Sigmoid colon (tissue), 6 donors: ENCODE measurements at regions not wholly inside any gene's neighbourhood (a gene's known extent, or its start where the extent isn't known, plus 50 kb on each side); places are given as distances from the start of the nearest gene placed in this dataset.
"Not testable (repeated sequence)": the region's sequence is repeated elsewhere in the genome, so short reads cannot be mapped to it uniquely, and the experiment has no call there.

Source experiments
- DNase-seq: peaks from one replicate; pipeline ENCODE4 v3.0.0-alpha.2; 2019
- H3K27ac ChIP-seq, 4 donors: fragments of 200-600 bp; sonication (generic); one replicate each; pipeline ENCODE4 v1.5.1; 2016 to 2019; ENCODE audit warnings: mild to moderate bottlenecking in 1 of 4
- H3K27me3 ChIP-seq, 3 donors: fragments of 200-600 bp; sonication (generic); one replicate each; pipeline ENCODE4 v1.5.1; 2019; ENCODE audit warnings: mild to moderate bottlenecking in 1 of 3
- H3K36me3 ChIP-seq, 4 donors: fragments of 200-600 bp; sonication (generic); one replicate each; pipeline ENCODE4 v1.5.1; 2016 to 2019
- H3K4me1 ChIP-seq, 4 donors: fragments of 200-600 bp; sonication (generic); one replicate each; pipeline ENCODE4 v1.5.1; 2017 to 2019
- H3K4me3 ChIP-seq, 4 donors: fragments of 200-600 bp; sonication (generic); one replicate each; pipeline ENCODE4 v1.5.1; 2017 to 2019; ENCODE audit warnings: mild to moderate bottlenecking in 2 of 4, moderate library complexity in 1 of 4
- H3K9me3 ChIP-seq, 4 donors: fragments of 200-600 bp in 3 of 4; sonication (generic) in 3 of 4; one replicate each; pipeline versions ENCODE4 v1.5.1 to v1.6.1; 2013 to 2019
- CTCF ChIP-seq, 4 experiments: fragments of 450-650 bp in 3 of 4; fragments of 200-600 bp in 1 of 4; IDR thresholded peaks; one replicate each; pipeline ENCODE4 v1.5.1; 2016 to 2019; ENCODE audit warnings: antibody characterized with exemption in 4 of 4, mild to moderate bottlenecking in 3 of 4, moderate library complexity in 2 of 4
- EP300 ChIP-seq, 4 donors: sonication (generic); formaldehyde crosslinking; IDR thresholded peaks; one replicate each; pipeline ENCODE4 v1.6.1; 2017; ENCODE audit warnings: antibody characterized with exemption in 4 of 4
- POLR2A ChIP-seq, 2 donors: fragments of 450-650 bp; IDR thresholded peaks; one replicate each; pipeline ENCODE4 v1.6.1; 2016; ENCODE audit warnings: antibody characterized with exemption in 2 of 2, mild to moderate bottlenecking in 2 of 2, moderate library complexity in 2 of 2
- POLR2AphosphoS5 ChIP-seq, 4 donors: sonication (generic); formaldehyde crosslinking; IDR thresholded peaks; one replicate each; pipeline ENCODE4 v1.6.1; 2017; ENCODE audit warnings: antibody characterized with exemption in 4 of 4
- WGBS, 2 donors: extraction: QIAGEN DNeasy Blood & Tissue Kit; methylation state at CpG; one replicate each; pipeline ENCODE4 v1.1.7; 2013; 5-methylcytosine and 5-hydroxymethylcytosine counted together
- intact Hi-C: fragments of 100-400 bp; cut with DNase I; formaldehyde crosslinking; loops from one replicate; pipeline ENCODE4 v1.15.1; 2023
- donor health status: healthy with polysubstance abuse.
- donor health status: healthy.

GRCh38 chr2:208725280-208725679 lies 318.7 kb downstream of the PTH2R start:
- H3K27ac ChIP-seq, result no peak overlapping the region
- no peaks in the 10 kb centered on the region for H3K4me1 ChIP-seq
- TF ChIP-seq POLR2A (IDR thresholded peaks at IDR 0.05) (no peak), POLR2AphosphoS5 (IDR thresholded peaks at IDR 0.05) (no peak), EP300 (IDR thresholded peaks at IDR 0.05) (no peak), CTCF (IDR thresholded peaks at IDR 0.05) (no peak)
- H3K36me3 ChIP-seq, result no peaks in the 10 kb centered on the region
- intact Hi-C loops, result no loop called here
- no peak for DNase-seq
- H3K9me3 ChIP-seq, result no peaks in the 10 kb centered on the region
- no peak overlapping the region for H3K4me3 ChIP-seq
- 70 to 75% methylated on average over 4 of the region's 4 CpGs for WGBS, 2 donors
- no peaks in the 10 kb centered on the region for H3K27me3 ChIP-seq

- no peaks in the 10 kb centered on the region for H3K36me3 ChIP-seq
- no peaks in the 10 kb centered on the region for H3K4me1 ChIP-seq
- DNase-seq, result no peak
- H3K27me3 ChIP-seq, result no peaks in the 10 kb centered on the region
- intact Hi-C loops, result no loop called here
- 96 to 97% methylated on average over 3 of the region's 3 CpGs for WGBS, 2 donors
- no peak overlapping the region for H3K4me3 ChIP-seq
- TF ChIP-seq EP300 (IDR thresholded peaks at IDR 0.05), result no peak
- no peak for TF ChIP-seq CTCF (IDR thresholded peaks at IDR 0.05)
- no peak for TF ChIP-seq POLR2AphosphoS5 (IDR thresholded peaks at IDR 0.05)
- TF ChIP-seq POLR2A (IDR thresholded peaks at IDR 0.05), result no peak
- no peak overlapping the region for H3K27ac ChIP-seq
- H3K9me3 ChIP-seq, result no peaks in the 10 kb centered on the region
Measured at GRCh38 chr2:208726242-208726641, 319.6 kb downstream of the PTH2R start.

- H3K27ac ChIP-seq, H3K27me3 ChIP-seq, H3K36me3 ChIP-seq, DNase-seq, H3K4me3 ChIP-seq, intact Hi-C loops, H3K9me3 ChIP-seq, H3K4me1 ChIP-seq: not testable (repeated sequence)
- WGBS, 2 donors, result 67 to 80% methylated on average over 21 of the region's 21 CpGs
Measured at GRCh38 chr2:208751663-208752415, 345.2 kb downstream of the PTH2R start.

- Histone ChIP-seq H3K27me3 (no peaks in the 10 kb centered on the region), H3K9me3 (peaks cover 0 to 6% (median 2%) of the 10 kb centered on the region in 4 donors), H3K27ac (no peak overlapping the region), H3K4me3 (no peak overlapping the region), H3K4me1 (no peaks in the 10 kb centered on the region), H3K36me3 (no peaks in the 10 kb centered on the region)
- 74 to 77% methylated on average over 1 of the region's 1 CpG for WGBS, 2 donors
- TF ChIP-seq CTCF (IDR thresholded peaks at IDR 0.05) (no peak), EP300 (IDR thresholded peaks at IDR 0.05) (no peak), POLR2A (IDR thresholded peaks at IDR 0.05) (no peak)
- intact Hi-C loops, result no loop called here
- no peak for DNase-seq
Measured at GRCh38 chr2:208757364-208757763, 350.8 kb downstream of the PTH2R start.

- H3K4me3 ChIP-seq, intact Hi-C loops, H3K9me3 ChIP-seq, H3K27me3 ChIP-seq, DNase-seq, H3K27ac ChIP-seq, H3K4me1 ChIP-seq, H3K36me3 ChIP-seq: not testable (repeated sequence)
- WGBS, 2 donors, result 87 to 91% methylated on average over 2 of the region's 2 CpGs
Measured at GRCh38 chr2:208773074-208773473, 366.5 kb downstream of the PTH2R start.

GRCh38 chr2:208781166-208781565 lies 374.6 kb downstream of the PTH2R start:
- Histone ChIP-seq H3K4me3 (no peak overlapping the region), H3K36me3 (no peaks in the 10 kb centered on the region), H3K4me1 (no peaks in the 10 kb centered on the region), H3K9me3 (no peaks in the 10 kb centered on the region), H3K27me3 (no peaks in the 10 kb centered on the region), H3K27ac (no peak overlapping the region)
- no peak for TF ChIP-seq CTCF (IDR thresholded peaks at IDR 0.05)
- TF ChIP-seq POLR2A (IDR thresholded peaks at IDR 0.05), result no peak
- no peak for TF ChIP-seq EP300 (IDR thresholded peaks at IDR 0.05)
- TF ChIP-seq POLR2AphosphoS5 (IDR thresholded peaks at IDR 0.05), result no peak
- intact Hi-C loops, result no loop called here
- 77 to 78% methylated on average over 1 of the region's 1 CpG for WGBS, 2 donors
- DNase-seq, result no peak
